SK-N-SH (cell line): ENCODE measurements at regions not wholly inside any gene's neighbourhood (a gene's known extent, or its start where the extent isn't known, plus 50 kb on each side); places are given as distances from the start of the nearest gene placed in this dataset.

Source experiments
- CTCF ChIA-PET: fragments of 300-600, 350-600 bp; formaldehyde crosslinking; extraction: SDS; loops from one replicate; lab custom pipeline; 2021; lab: Yijun Ruan, JAX
- POLR2A ChIA-PET: fragments of 350-600 bp; sonication (Branson Sonifier 250); formaldehyde crosslinking; extraction: SDS; loops from one replicate; lab custom pipeline; 2020; ENCODE audit warnings: antibody characterized with exemption, inconsistent platforms; lab: Yijun Ruan, JAX
- DNase-seq: peaks from one replicate; pipeline ENCODE4 v3.0.0; 2012
- H2AFZ ChIP-seq: fragments of 200-600 bp; sonication (generic); 2 replicates; pipeline ENCODE4 v1.8.1; 2016; ENCODE audit warnings: antibody characterized with exemption, mild to moderate bottlenecking, low read depth
- H3F3A ChIP-seq: fragments of 200-600 bp; sonication (generic); replicated peaks from 2 replicates; pipeline ENCODE3; 2016; ENCODE audit warnings: antibody characterized with exemption, mild to moderate bottlenecking; ENCODE audit not compliant: insufficient read depth
- H3K27ac ChIP-seq, 2 experiments: fragments of 200-500 bp in 1 of 2; fragments of 200-600 bp in 1 of 2; sonication (Bioruptor generic) in 1 of 2; sonication (generic), shearing (Covaris generic) in 1 of 2; 2 replicates each; pipeline versions ENCODE4 v1.5.1 to v1.6.1; 2014 to 2016; ENCODE audit warnings: low read depth in 2 of 2, inconsistent platforms in 1 of 2, low read length in 1 of 2, mild to moderate bottlenecking in 1 of 2, mixed read lengths in 1 of 2
- H3K27me3 ChIP-seq: fragments of 200-600 bp; sonication (generic), shearing (Covaris generic); 2 replicates; pipeline ENCODE4 v1.6.1; 2016; ENCODE audit warnings: mixed run types; ENCODE audit not compliant: insufficient read depth
- H3K36me3 ChIP-seq, 2 experiments: fragments of 200-500 bp in 1 of 2; fragments of 200-600 bp in 1 of 2; sonication (Bioruptor generic) in 1 of 2; sonication (generic) in 1 of 2; replicated peaks in 1 of 2; 2 replicates each; pipeline versions ENCODE3 to v1.5.1; 2014 to 2016; ENCODE audit warnings: low read length in 1 of 2, mild to moderate bottlenecking in 1 of 2; ENCODE audit not compliant: insufficient read depth in 2 of 2, control insufficient read depth in 1 of 2
- H3K4me1 ChIP-seq, 2 experiments: fragments of 200-500 bp in 1 of 2; fragments of 200-600 bp in 1 of 2; sonication (Bioruptor generic) in 1 of 2; sonication (generic), shearing (Covaris generic) in 1 of 2; 2 replicates each; pipeline versions ENCODE4 v1.5.1 to v1.6.1; 2014 to 2016; ENCODE audit warnings: low read depth in 1 of 2, low read length in 1 of 2, mixed run types in 1 of 2; ENCODE audit not compliant: insufficient read depth in 2 of 2, control insufficient read depth in 1 of 2
- H3K4me2 ChIP-seq: fragments of 200-600 bp; sonication (generic), shearing (Covaris generic); 2 replicates; pipeline ENCODE4 v1.6.1; 2017; ENCODE audit warnings: mixed run types
- H3K4me3 ChIP-seq, 2 experiments: fragments of 200-500 bp in 1 of 2; fragments of 200-600 bp in 1 of 2; sonication (Bioruptor generic) in 1 of 2; sonication (generic), shearing (Covaris generic) in 1 of 2; 2 replicates each; pipeline versions ENCODE4 v1.5.1 to v1.8.1; 2014 to 2016; ENCODE audit warnings: low read depth in 2 of 2, inconsistent platforms in 1 of 2, low read length in 1 of 2, mild to moderate bottlenecking in 1 of 2, mixed read lengths in 1 of 2, moderate library complexity in 1 of 2
- H3K79me2 ChIP-seq: fragments of 200-600 bp; sonication (generic); 2 replicates; pipeline ENCODE4 v1.8.1; 2017; ENCODE audit warnings: mild to moderate bottlenecking; ENCODE audit not compliant: insufficient read depth
- H3K9ac ChIP-seq: fragments of 200-600 bp; sonication (generic); 2 replicates; pipeline ENCODE4 v1.6.1; 2017; ENCODE audit warnings: mixed run types
- H3K9me2 ChIP-seq: fragments of 200-600 bp; sonication (generic); 2 replicates; pipeline ENCODE4 v1.6.1; 2017; ENCODE audit warnings: mixed run types
- H3K9me3 ChIP-seq: fragments of 200-600 bp; sonication (generic); 2 replicates; pipeline ENCODE4 v1.6.1; 2017; ENCODE audit warnings: mixed run types, mild to moderate bottlenecking, moderate library complexity
- H4K20me1 ChIP-seq: fragments of 200-600 bp; sonication (generic); 2 replicates; pipeline ENCODE4 v1.6.1; 2017; ENCODE audit warnings: mild to moderate bottlenecking, mixed run types; ENCODE audit not compliant: insufficient read depth
- CHD2 ChIP-seq: fragments of 150-350 bp; IDR thresholded peaks from 2 replicates; pipeline ENCODE4 v1.6.1; 2018; ENCODE audit warnings: low read length; ENCODE audit not compliant: partially characterized antibody
- ELF1 ChIP-seq: IDR thresholded peaks from 2 replicates; pipeline ENCODE4 v1.4.0; 2012
- FOSL2 ChIP-seq: IDR thresholded peaks from 2 replicates; pipeline ENCODE4 v1.4.0; 2012; ENCODE audit warnings: low read depth, mild to moderate bottlenecking, moderate library complexity, borderline replicate concordance
- FOXJ3 ChIP-seq: sonication (generic); formaldehyde crosslinking; IDR thresholded peaks from 2 replicates; pipeline ENCODE4 v1.5.1; 2020; ENCODE audit warnings: mild to moderate bottlenecking, missing genetic modification reagents
- GABPA ChIP-seq: IDR thresholded peaks from 2 replicates; pipeline ENCODE4 v1.4.0; 2012; ENCODE audit warnings: low read depth, mild to moderate bottlenecking
- GATA2 ChIP-seq: sonication (generic); formaldehyde crosslinking; IDR thresholded peaks from 2 replicates; pipeline ENCODE4 v1.5.0; 2020; ENCODE audit warnings: mild to moderate bottlenecking, missing genetic modification reagents
- MXI1 ChIP-seq: IDR thresholded peaks from 2 replicates; pipeline ENCODE4 v1.6.1; 2012; ENCODE audit warnings: mild to moderate bottlenecking, low read depth, low read length, improper control_type of control experiment
- NFIC ChIP-seq: IDR thresholded peaks from 2 replicates; pipeline ENCODE4 v1.4.0; 2012; ENCODE audit warnings: borderline replicate concordance
- POLR2AphosphoS5 ChIP-seq: IDR thresholded peaks from 2 replicates; pipeline ENCODE4 v1.6.1; 2012; ENCODE audit warnings: low read depth, low read length
- RFX5 ChIP-seq: IDR thresholded peaks from 2 replicates; pipeline ENCODE4 v1.6.1; 2012; ENCODE audit warnings: mild to moderate bottlenecking, improper control_type of control experiment, low read length
- RXRA ChIP-seq: IDR thresholded peaks from 2 replicates; pipeline ENCODE4 v1.4.0; 2012; ENCODE audit warnings: low read depth, mild to moderate bottlenecking, borderline replicate concordance
- SIN3A ChIP-seq: IDR thresholded peaks from 2 replicates; pipeline ENCODE4 v1.6.1; 2012; ENCODE audit warnings: low read depth, mild to moderate bottlenecking, low read length, moderate library complexity, borderline replicate concordance
- SMC3 ChIP-seq: IDR thresholded peaks from 2 replicates; pipeline ENCODE4 v1.6.1; 2012; ENCODE audit warnings: low read depth, low read length, improper control_type of control experiment
- YY1 ChIP-seq: IDR thresholded peaks from 2 replicates; pipeline ENCODE4 v1.4.0; 2012; ENCODE audit warnings: low read depth, mild to moderate bottlenecking
- WGBS: methylation state at CpG from one replicate; pipeline ENCODE4 v1.1.6; 2017; ENCODE audit warnings: low lambda C conversion rate; 5-methylcytosine and 5-hydroxymethylcytosine counted together
- TF ChIP-seq, protein P1 (sequence below): IDR thresholded peaks from 2 replicates; pipeline ENCODE4 v1.4.0; 2012; ENCODE audit warnings: low read depth, borderline replicate concordance
- TF ChIP-seq, protein P2 (sequence below): fragments of 200-600 bp; sonication (generic); IDR thresholded peaks from 2 replicates; pipeline ENCODE4 v1.6.1; 2017; ENCODE audit warnings: antibody characterized with exemption, mild to moderate bottlenecking, moderate library complexity
- TF ChIP-seq, protein P3 (sequence below): fragments of 150-350 bp; IDR thresholded peaks from 2 replicates; pipeline ENCODE4 v1.6.1; 2016; ENCODE audit warnings: mild to moderate bottlenecking, low read depth, low read length

DNA sequence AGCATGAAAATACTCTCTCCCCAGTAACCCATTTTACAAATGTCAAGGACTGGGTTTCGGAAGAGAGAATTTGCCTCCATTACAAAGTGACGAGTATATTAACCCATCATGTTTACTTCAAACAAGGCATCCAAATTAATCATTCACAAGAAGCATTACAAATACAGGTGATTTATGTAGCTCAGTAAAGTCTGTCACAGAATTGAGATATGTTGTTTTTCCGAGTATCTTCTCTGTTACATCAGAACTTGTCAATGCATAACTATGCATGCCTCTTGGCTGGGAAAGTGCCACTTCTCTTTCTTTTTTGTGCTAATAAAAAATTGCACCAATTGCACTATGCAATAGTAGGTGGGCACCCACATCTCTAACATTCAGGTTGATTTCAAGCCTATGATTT lies 158.2 kb downstream of the AREG start:
- Histone ChIP-seq H2AFZ (no peak overlapping the region), H3F3A (no peaks in the 10 kb centered on the region), H3K4me2 (no peak overlapping the region), H3K79me2 (no peaks in the 10 kb centered on the region), H3K4me3 (no peak overlapping the region), H3K27ac (no peak overlapping the region), H3K9ac (no peak overlapping the region), H3K36me3 (no peaks in the 10 kb centered on the region), H3K27me3 (no peaks in the 10 kb centered on the region), H3K9me2 (no peaks in the 10 kb centered on the region), H3K4me1 (no peaks in the 10 kb centered on the region), H4K20me1 (no peaks in the 10 kb centered on the region), H3K9me3 (no peaks in the 10 kb centered on the region)
- DNase-seq = no peak
- whole genome bisulfite sequencing = 1% methylated on average over 3 of the region's 3 CpGs
- TF ChIP-seq FOXJ3 (no peak), SIN3A (no peak)
- POLR2A ChIA-PET = no interaction called here
- CTCF ChIA-PET = interaction anchor here (0.8 to 1.1 kb wide), 2 partner anchors 20 to 21 kb away, joined by 3 read pairs; no protein-coding TSS in a partner anchor

DNA sequence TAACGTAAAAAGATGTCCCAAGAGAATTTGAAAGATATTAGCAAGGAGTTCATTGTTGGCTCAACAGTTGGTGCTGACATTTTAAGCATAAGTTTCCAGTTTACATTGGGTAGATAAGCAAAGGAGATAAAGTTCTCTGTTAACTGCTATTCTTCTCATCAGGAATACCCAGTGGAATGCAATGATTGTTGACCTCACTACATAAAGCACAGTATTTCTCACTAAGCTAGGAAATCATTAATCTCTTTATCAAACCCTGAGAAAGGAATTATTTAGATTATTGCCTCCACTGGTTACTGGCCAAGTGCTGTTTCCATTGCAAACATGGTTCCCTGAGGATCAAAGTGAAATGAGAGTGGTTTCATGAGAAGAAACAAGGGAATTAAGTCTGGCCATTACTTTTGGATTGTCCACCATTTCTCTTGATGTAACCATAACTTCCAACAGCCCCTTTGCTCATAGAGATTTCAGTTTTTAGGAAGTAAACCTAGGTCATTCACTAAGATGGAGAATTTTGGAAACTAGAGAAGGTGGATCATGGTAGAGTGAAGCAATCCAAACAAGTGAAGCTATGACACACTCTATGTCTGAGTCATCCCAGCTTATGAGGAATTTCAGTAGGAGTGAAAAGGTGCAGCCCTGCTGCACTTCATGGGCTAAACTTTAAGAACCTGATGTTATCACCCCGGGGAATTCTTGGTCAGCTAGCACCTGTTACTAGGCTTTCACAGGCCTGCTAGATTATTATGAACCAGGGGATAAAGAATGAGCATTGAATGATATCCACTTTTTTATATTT lies 163.4 kb downstream of the AREG start:
- Histone ChIP-seq H3K36me3 (no peaks in the 10 kb centered on the region), H3K9me2 (no peaks in the 10 kb centered on the region)
- TF ChIP-seq, protein P1, sequence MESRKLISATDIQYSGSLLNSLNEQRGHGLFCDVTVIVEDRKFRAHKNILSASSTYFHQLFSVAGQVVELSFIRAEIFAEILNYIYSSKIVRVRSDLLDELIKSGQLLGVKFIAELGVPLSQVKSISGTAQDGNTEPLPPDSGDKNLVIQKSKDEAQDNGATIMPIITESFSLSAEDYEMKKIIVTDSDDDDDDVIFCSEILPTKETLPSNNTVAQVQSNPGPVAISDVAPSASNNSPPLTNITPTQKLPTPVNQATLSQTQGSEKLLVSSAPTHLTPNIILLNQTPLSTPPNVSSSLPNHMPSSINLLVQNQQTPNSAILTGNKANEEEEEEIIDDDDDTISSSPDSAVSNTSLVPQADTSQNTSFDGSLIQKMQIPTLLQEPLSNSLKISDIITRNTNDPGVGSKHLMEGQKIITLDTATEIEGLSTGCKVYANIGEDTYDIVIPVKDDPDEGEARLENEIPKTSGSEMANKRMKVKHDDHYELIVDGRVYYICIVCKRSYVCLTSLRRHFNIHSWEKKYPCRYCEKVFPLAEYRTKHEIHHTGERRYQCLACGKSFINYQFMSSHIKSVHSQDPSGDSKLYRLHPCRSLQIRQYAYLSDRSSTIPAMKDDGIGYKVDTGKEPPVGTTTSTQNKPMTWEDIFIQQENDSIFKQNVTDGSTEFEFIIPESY = no peak
- TF ChIP-seq ELF1 = no peak
- TF ChIP-seq FOSL2 = no peak
- TF ChIP-seq RXRA = no peak
- TF ChIP-seq SIN3A = no peak
- no peak for TF ChIP-seq SMC3
- no peak for TF ChIP-seq NFIC
- TF ChIP-seq, protein P2, sequence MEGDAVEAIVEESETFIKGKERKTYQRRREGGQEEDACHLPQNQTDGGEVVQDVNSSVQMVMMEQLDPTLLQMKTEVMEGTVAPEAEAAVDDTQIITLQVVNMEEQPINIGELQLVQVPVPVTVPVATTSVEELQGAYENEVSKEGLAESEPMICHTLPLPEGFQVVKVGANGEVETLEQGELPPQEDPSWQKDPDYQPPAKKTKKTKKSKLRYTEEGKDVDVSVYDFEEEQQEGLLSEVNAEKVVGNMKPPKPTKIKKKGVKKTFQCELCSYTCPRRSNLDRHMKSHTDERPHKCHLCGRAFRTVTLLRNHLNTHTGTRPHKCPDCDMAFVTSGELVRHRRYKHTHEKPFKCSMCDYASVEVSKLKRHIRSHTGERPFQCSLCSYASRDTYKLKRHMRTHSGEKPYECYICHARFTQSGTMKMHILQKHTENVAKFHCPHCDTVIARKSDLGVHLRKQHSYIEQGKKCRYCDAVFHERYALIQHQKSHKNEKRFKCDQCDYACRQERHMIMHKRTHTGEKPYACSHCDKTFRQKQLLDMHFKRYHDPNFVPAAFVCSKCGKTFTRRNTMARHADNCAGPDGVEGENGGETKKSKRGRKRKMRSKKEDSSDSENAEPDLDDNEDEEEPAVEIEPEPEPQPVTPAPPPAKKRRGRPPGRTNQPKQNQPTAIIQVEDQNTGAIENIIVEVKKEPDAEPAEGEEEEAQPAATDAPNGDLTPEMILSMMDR = no peak
- no peak for TF ChIP-seq CHD2
- no peak for TF ChIP-seq YY1
- no peak for TF ChIP-seq POLR2AphosphoS5
- TF ChIP-seq, protein P3, sequence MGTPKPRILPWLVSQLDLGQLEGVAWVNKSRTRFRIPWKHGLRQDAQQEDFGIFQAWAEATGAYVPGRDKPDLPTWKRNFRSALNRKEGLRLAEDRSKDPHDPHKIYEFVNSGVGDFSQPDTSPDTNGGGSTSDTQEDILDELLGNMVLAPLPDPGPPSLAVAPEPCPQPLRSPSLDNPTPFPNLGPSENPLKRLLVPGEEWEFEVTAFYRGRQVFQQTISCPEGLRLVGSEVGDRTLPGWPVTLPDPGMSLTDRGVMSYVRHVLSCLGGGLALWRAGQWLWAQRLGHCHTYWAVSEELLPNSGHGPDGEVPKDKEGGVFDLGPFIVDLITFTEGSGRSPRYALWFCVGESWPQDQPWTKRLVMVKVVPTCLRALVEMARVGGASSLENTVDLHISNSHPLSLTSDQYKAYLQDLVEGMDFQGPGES = no peak
- TF ChIP-seq GATA2 (CRISPR knock-in tag) = no peak
- TF ChIP-seq FOXJ3 = no peak
- TF ChIP-seq RFX5 = no peak
- TF ChIP-seq GABPA = no peak
- no peak for TF ChIP-seq MXI1
- TF ChIP-seq, all 33 proteins: peak for 0
- Histone ChIP-seq H3K27me3 (no peaks in the 10 kb centered on the region; the same call in 1 of the 2 replicates), H3K9me3 (no peaks in the 10 kb centered on the region), H3K79me2 (no peaks in the 10 kb centered on the region), H3K4me3 (no peak overlapping the region), H2AFZ (no peak overlapping the region), H3K9ac (no peak overlapping the region), H3K27ac (no peak overlapping the region), H3K4me1 (no peaks in the 10 kb centered on the region), H3F3A (no peaks in the 10 kb centered on the region), H3K4me2 (no peak overlapping the region), H4K20me1 (no peaks in the 10 kb centered on the region)
- POLR2A ChIA-PET = no interaction called here
- WGBS = 7% methylated on average over 2 of the region's 2 CpGs
- DNase-seq = no peak
- CTCF ChIA-PET = no interaction called here
